ENCODE measurements at regions not wholly inside any gene's neighbourhood (a gene's known extent, or its start where the extent isn't known, plus 50 kb on each side); places are given as distances from the start of the nearest gene placed in this dataset.

GRCh38 chrX:94057385-94057784, 383.4 kb downstream of the FAM133A start (continued):
- TF ChIP-seq RXRA (IDR thresholded peaks at IDR 0.05): no peak

GRCh38 chrX:94058728-94059382, 384.8 kb downstream of the FAM133A start:
- no peak for TF ChIP-seq GABPA (IDR thresholded peaks at IDR 0.05 in 1 of 2, conservative IDR thresholded peaks at IDR 0.05 in 1 of 2)
- peak; percentile 32 for TF ChIP-seq CTCF (IDR thresholded peaks at IDR 0.05; ENCODE audit: low read depth, low read length, missing input control)
- no peak for TF ChIP-seq RXRA (IDR thresholded peaks at IDR 0.05)
- no peak for TF ChIP-seq HNF4G (IDR thresholded peaks at IDR 0.05)
- TF ChIP-seq, protein P1, sequence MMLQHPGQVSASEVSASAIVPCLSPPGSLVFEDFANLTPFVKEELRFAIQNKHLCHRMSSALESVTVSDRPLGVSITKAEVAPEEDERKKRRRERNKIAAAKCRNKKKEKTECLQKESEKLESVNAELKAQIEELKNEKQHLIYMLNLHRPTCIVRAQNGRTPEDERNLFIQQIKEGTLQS (IDR thresholded peaks at IDR 0.05): no peak
- peak; percentile 46 to 74 for TF ChIP-seq RAD21 (IDR thresholded peaks at IDR 0.05)
- no peak for TF ChIP-seq TAF1 (conservative IDR thresholded peaks at IDR 0.05)
- TF ChIP-seq HNF4A (conservative IDR thresholded peaks at IDR 0.05): no peak
- TF ChIP-seq, protein P2, sequence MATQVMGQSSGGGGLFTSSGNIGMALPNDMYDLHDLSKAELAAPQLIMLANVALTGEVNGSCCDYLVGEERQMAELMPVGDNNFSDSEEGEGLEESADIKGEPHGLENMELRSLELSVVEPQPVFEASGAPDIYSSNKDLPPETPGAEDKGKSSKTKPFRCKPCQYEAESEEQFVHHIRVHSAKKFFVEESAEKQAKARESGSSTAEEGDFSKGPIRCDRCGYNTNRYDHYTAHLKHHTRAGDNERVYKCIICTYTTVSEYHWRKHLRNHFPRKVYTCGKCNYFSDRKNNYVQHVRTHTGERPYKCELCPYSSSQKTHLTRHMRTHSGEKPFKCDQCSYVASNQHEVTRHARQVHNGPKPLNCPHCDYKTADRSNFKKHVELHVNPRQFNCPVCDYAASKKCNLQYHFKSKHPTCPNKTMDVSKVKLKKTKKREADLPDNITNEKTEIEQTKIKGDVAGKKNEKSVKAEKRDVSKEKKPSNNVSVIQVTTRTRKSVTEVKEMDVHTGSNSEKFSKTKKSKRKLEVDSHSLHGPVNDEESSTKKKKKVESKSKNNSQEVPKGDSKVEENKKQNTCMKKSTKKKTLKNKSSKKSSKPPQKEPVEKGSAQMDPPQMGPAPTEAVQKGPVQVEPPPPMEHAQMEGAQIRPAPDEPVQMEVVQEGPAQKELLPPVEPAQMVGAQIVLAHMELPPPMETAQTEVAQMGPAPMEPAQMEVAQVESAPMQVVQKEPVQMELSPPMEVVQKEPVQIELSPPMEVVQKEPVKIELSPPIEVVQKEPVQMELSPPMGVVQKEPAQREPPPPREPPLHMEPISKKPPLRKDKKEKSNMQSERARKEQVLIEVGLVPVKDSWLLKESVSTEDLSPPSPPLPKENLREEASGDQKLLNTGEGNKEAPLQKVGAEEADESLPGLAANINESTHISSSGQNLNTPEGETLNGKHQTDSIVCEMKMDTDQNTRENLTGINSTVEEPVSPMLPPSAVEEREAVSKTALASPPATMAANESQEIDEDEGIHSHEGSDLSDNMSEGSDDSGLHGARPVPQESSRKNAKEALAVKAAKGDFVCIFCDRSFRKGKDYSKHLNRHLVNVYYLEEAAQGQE (IDR thresholded peaks at IDR 0.05): no peak
- TF ChIP-seq, protein P3, sequence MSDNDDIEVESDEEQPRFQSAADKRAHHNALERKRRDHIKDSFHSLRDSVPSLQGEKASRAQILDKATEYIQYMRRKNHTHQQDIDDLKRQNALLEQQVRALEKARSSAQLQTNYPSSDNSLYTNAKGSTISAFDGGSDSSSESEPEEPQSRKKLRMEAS (IDR thresholded peaks at IDR 0.05): no peak
- no peak for TF ChIP-seq JUND (IDR thresholded peaks at IDR 0.05)
- no peak for TF ChIP-seq FOXA1 (IDR thresholded peaks at IDR 0.05)
- TF ChIP-seq EGR1 (IDR thresholded peaks at IDR 0.05; ENCODE audit: low read depth in 2 of 2): no peak
- no peak for TF ChIP-seq ZBTB33 (IDR thresholded peaks at IDR 0.05)
- TF ChIP-seq SP1 (IDR thresholded peaks at IDR 0.05): no peak
- TF ChIP-seq YY1 (IDR thresholded peaks at IDR 0.05): no peak
- TF ChIP-seq NR2F2 (IDR thresholded peaks at IDR 0.05): no peak
- Histone ChIP-seq H3K27me3 (ENCODE audit: control insufficient read depth in 4 of 4, insufficient read depth in 4 of 4, low read length in 3 of 4) (no peaks in the 10 kb centered on the region), H3K4me1 (ENCODE audit: control insufficient read depth in 4 of 4, insufficient read depth in 4 of 4, low read length in 3 of 4) (no peaks in the 10 kb centered on the region), H3K9me3 (ENCODE audit: control insufficient read depth in 4 of 4, low read length in 3 of 4) (no peaks in the 10 kb centered on the region), H3K4me3 (ENCODE audit: low read depth in 1 of 3, low read length in 3 of 3) (no peak overlapping the region), H3K36me3 (ENCODE audit: control insufficient read depth in 4 of 4, insufficient read depth in 3 of 4, low read depth in 1 of 4, low read length in 3 of 4) (no peaks in the 10 kb centered on the region), H3K9ac (ENCODE audit: low read depth in 1 of 2, low read length in 2 of 2) (no peak overlapping the region), H3K27ac (ENCODE audit: low read depth in 1 of 2, low read length in 2 of 2) (no peak overlapping the region)
- WGBS: 28% methylated on average over 9 of the region's 9 CpGs
- DNase-seq (ENCODE audit: low spot score): no peak
